Thymus (tissue), 11 donors: ENCODE measurements at regions not wholly inside any gene's neighbourhood (a gene's known extent, or its start where the extent isn't known, plus 50 kb on each side); places are given as distances from the start of the nearest gene placed in this dataset.

ENCODE experiments used
- DNase-seq, 9 donors: peaks; one replicate each; pipeline ENCODE4 v3.0.0-alpha.2; 2013; ENCODE audit warnings: low spot score in 9 of 9, low read depth in 6 of 9, missing footprints in 1 of 9
- H3K27ac ChIP-seq, 2 donors: one replicate each; pipeline ENCODE4 v1.5.1; 2013; ENCODE audit warnings: control low read depth in 1 of 2, low read depth in 1 of 2, low read length in 1 of 2, mild to moderate bottlenecking in 1 of 2, moderate library complexity in 1 of 2
- H3K27me3 ChIP-seq, 2 donors: one replicate each; pipeline ENCODE4 v1.5.1; 2013; ENCODE audit warnings: low read length in 1 of 2; ENCODE audit not compliant: control insufficient read depth in 2 of 2, insufficient read depth in 1 of 2
- H3K36me3 ChIP-seq, 2 donors: one replicate each; pipeline ENCODE4 v1.5.1; 2013; ENCODE audit warnings: low read length in 1 of 2, mild to moderate bottlenecking in 1 of 2, moderate library complexity in 1 of 2; ENCODE audit not compliant: control insufficient read depth in 2 of 2, insufficient read depth in 2 of 2
- H3K4me1 ChIP-seq, 2 donors: one replicate each; pipeline ENCODE4 v1.5.1; 2013; ENCODE audit warnings: low read length in 2 of 2; ENCODE audit not compliant: control insufficient read depth in 2 of 2, insufficient read depth in 2 of 2
- H3K4me3 ChIP-seq, 2 donors: one replicate each; pipeline ENCODE4 v1.5.1; 2013; ENCODE audit warnings: low read length in 2 of 2, control low read depth in 1 of 2, mild to moderate bottlenecking in 1 of 2
- H3K9me3 ChIP-seq, 2 donors: one replicate each; pipeline ENCODE4 v1.5.1; 2013; ENCODE audit warnings: low read length in 1 of 2, mild to moderate bottlenecking in 1 of 2; ENCODE audit not compliant: control insufficient read depth in 2 of 2, insufficient read depth in 1 of 2
- WGBS: extraction: QIAGEN DNeasy Blood & Tissue Kit; methylation state at CpG from one replicate; pipeline ENCODE4 v1.1.7; 2013; 5-methylcytosine and 5-hydroxymethylcytosine counted together
- donor health status: healthy.

GRCh38 chr13:37226971-37227370, 121.5 kb upstream of the CSNK1A1L start:
- 96% methylated on average over 4 of the region's 4 CpGs for WGBS
- DNase-seq: no peak
- no peak overlapping the region for H3K27ac ChIP-seq

GRCh38 chr13:37225414-37226070, 120.1 kb upstream of the CSNK1A1L start:
- no peaks in the 10 kb centered on the region for H3K27me3 ChIP-seq
- H3K4me3 ChIP-seq: no peak overlapping the region
- H3K9me3 ChIP-seq: no peaks in the 10 kb centered on the region
- H3K27ac ChIP-seq: no peak overlapping the region
- no peaks in the 10 kb centered on the region for H3K36me3 ChIP-seq
- no peaks in the 10 kb centered on the region for H3K4me1 ChIP-seq
- 74% methylated on average over 1 of the region's 1 CpG for WGBS
- DNase-seq: no peak

More at GRCh38 chr13:37226971-37227370, 121.5 kb upstream of the CSNK1A1L start:
- Histone ChIP-seq H3K4me1 (no peaks in the 10 kb centered on the region), H3K9me3 (no peaks in the 10 kb centered on the region), H3K27me3 (no peaks in the 10 kb centered on the region), H3K4me3 (no peak overlapping the region), H3K36me3 (no peaks in the 10 kb centered on the region)

GRCh38 chr13:37216331-37216730, 110.9 kb upstream of the CSNK1A1L start:
- Histone ChIP-seq H3K27me3 (no peaks in the 10 kb centered on the region), H3K9me3 (no peaks in the 10 kb centered on the region), H3K4me3 (no peak overlapping the region), H3K36me3 (no peaks in the 10 kb centered on the region), H3K4me1 (no peaks in the 10 kb centered on the region), H3K27ac (no peak overlapping the region)
- no peak for DNase-seq
- WGBS: 85% methylated on average over 1 of the region's 1 CpG

DNA sequence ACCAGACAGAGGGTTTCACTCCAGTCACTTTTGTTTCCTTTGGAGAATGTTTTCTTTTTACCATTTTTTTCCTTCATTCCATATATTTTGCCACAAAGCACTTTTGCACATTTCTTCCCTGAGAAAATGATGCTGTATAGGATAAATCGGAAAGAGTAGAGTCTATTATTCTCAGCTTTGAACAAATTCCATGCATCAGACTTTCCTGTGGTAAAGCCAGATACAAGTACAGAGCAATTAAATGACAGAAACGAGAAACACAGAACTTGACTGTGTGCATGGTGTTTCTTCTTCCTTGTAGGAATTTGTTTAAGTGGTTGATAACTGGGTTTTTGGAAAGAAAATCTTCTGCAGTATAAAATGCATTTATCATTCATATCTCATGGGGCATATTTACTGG, 107.4 kb upstream of the CSNK1A1L start:
- Histone ChIP-seq H3K9me3 (no peaks in the 10 kb centered on the region), H3K4me1 (no peaks in the 10 kb centered on the region), H3K27me3 (no peaks in the 10 kb centered on the region), H3K4me3 (no peak overlapping the region), H3K27ac (no peak overlapping the region), H3K36me3 (no peaks in the 10 kb centered on the region)
- DNase-seq: no peak
- 86% methylated on average over 2 of the region's 2 CpGs for WGBS

- Histone ChIP-seq H3K27me3 (no peaks in the 10 kb centered on the region), H3K4me1 (no peaks in the 10 kb centered on the region), H3K4me3 (no peak overlapping the region), H3K9me3 (no peaks in the 10 kb centered on the region), H3K36me3 (no peaks in the 10 kb centered on the region), H3K27ac (no peak overlapping the region)
- WGBS: 81% methylated on average over 7 of the region's 7 CpGs
- DNase-seq: no peak
Observed at GRCh38 chr13:37211487-37211886, 106.0 kb upstream of the CSNK1A1L start.

DNA sequence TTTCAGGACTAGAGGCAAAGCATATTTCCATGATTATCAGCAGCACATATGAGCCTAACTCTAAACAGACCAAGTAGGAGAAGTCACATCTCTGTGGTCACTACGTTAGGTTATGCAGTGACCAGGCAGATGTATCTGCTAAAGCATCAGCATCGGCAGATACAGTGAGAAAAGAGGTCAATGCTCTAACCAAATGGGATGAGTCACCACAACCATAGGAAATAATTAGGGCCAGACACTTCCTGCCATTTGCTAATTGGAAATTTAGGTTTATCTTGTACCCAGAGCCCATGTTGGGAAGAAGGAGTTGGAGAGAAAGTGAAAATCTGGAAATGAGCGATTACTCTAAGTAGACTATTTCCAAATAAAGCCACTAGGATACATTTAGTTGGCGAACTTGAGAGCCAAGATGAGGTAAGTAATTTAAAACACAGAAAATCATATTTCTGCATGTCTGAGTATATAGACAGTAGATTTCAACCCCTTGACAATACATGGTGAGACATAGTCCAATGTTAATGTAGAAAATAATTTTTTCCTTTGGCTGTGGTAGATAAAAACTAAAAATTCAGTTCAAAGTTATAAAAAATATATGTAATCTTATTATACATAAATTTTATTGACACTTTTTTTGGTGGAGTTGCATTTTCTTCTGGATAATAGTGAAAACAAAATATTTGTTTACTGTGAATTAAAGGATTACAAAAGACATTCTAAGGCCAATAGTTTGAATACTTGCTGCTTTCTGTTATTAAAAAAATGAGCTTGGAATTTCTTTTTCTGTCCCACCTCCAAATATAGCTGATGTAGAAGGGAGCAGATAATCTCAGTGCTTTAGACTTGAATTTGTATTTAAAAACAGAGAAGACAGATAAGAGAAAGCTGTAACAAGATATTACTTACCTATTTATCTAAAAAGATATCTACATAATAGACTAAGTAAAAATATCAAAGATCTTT, 104.4 kb upstream of the CSNK1A1L start:
- no peak overlapping the region for H3K4me3 ChIP-seq
- no peaks in the 10 kb centered on the region for H3K9me3 ChIP-seq
- no peaks in the 10 kb centered on the region for H3K4me1 ChIP-seq
- H3K27me3 ChIP-seq: no peaks in the 10 kb centered on the region
- DNase-seq: no peak
- 89% methylated on average over 4 of the region's 4 CpGs for WGBS
- H3K36me3 ChIP-seq: no peaks in the 10 kb centered on the region
- H3K27ac ChIP-seq: no peak overlapping the region

GRCh38 chr13:37207691-37208451, 102.4 kb upstream of the CSNK1A1L start:
- H3K36me3 ChIP-seq: no peaks in the 10 kb centered on the region
- H3K4me3 ChIP-seq: no peak overlapping the region
- H3K27me3 ChIP-seq: no peaks in the 10 kb centered on the region
- no peak for DNase-seq
- H3K9me3 ChIP-seq: no peaks in the 10 kb centered on the region
- WGBS: 87% methylated on average over 4 of the region's 4 CpGs
- H3K27ac ChIP-seq: no peak overlapping the region
- H3K4me1 ChIP-seq: no peaks in the 10 kb centered on the region

DNA sequence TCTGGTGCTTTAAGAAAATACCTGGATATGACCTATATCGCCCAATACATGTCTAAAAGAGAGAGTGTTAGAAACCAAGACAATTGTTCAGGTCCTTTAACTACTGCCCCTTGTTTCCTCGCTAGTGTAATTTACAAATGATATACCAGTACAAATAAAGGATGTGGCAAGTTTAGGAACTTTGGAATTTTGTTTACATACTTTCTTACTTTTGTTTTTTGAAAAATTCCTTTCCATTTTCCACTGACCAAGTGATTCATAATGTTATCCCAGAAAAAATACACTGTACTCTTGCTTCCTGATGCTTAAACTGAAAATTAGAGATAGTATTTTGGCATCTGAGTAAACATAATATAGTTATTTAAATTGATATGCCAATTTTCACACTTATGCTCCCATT, 96.8 kb upstream of the CSNK1A1L start:
- Histone ChIP-seq H3K36me3 (no peaks in the 10 kb centered on the region), H3K27ac (no peak overlapping the region), H3K4me1 (no peaks in the 10 kb centered on the region), H3K9me3 (no peaks in the 10 kb centered on the region), H3K4me3 (no peak overlapping the region), H3K27me3 (no peaks in the 10 kb centered on the region)
- no peak for DNase-seq
- 90% methylated on average over 2 of the region's 2 CpGs for WGBS

DNA sequence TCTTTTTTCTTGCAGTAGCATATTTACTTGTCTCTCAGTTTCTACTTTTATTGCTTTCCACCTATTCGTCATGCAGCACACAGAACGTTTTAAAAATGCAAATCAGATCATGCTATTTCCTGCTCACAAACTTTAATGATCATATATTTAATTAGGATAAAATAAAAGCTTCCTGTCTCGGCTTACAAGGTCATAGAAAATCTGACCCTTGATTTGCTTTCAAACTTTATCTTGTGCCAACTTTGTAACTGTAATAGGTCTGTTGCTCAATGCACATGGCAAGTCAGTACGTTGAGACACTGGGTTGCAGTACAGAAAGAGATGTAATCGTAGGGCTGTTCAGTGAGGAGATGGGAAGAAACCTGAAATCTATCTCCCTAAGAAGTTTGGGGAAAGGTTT, 95.6 kb upstream of the CSNK1A1L start:
- 85% methylated on average over 5 of the region's 5 CpGs for WGBS
- H3K4me3 ChIP-seq: no peak overlapping the region
- DNase-seq: no peak
- H3K27me3 ChIP-seq: no peaks in the 10 kb centered on the region
- H3K27ac ChIP-seq: no peak overlapping the region
- H3K9me3 ChIP-seq: no peaks in the 10 kb centered on the region
- no peaks in the 10 kb centered on the region for H3K36me3 ChIP-seq
- no peaks in the 10 kb centered on the region for H3K4me1 ChIP-seq
